DMS153 (cell line): ENCODE measurements at regions not wholly inside any gene's neighbourhood (a gene's known extent, or its start where the extent isn't known, plus 50 kb on each side); places are given as distances from the start of the nearest gene placed in this dataset.
"Not testable (repeated sequence)": the region's sequence is repeated elsewhere in the genome, so short reads cannot be mapped to it uniquely, and the experiment has no call there.

Source experiments
- DNase-seq: peaks from one replicate; lab custom pipeline; 2025; lab: John Stamatoyannopoulos, UW

DNA sequence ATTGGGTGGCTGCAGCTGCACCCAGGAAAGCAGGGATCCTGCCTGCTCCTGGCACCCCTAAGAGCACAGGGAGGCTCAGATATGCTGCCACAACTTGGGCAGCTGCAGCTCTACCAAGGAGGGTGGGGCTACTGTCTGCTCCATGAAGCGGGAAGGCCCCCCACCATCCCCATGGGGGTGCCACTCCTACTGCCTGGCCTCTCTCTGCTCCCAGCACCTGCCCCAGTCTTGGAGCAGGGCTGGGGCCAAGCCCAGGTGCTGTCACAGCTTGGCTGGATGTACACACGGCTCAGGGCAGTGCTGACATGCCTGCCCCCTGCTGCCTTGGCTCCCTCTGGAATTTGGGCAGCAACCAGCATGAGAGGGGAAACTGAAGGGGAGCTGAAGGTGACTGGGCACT, 214.7 kb upstream of the PLPPR1 start:
- DNase-seq = no peak

GRCh38 chr9:100819980-100820379, 208.5 kb upstream of the PLPPR1 start:
- no peak for DNase-seq

DNA sequence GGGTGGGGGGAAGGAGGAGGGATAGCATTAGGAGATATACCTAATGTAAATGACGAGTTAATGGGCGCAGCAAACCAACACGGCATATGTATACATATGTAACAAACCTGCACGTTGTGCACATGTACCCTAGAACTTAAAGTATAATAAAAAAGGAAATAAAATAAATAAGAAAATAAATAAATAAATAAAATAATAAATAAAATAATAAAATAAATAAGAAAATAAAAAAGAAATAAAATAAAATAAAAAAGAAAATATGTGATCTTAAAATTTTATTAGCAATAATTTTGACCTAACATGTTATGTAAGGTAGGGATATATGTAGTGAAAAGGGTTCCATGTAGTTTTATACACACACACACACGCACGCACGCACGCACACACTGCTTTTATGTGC, 195.5 kb upstream of the PLPPR1 start:
- not testable (repeated sequence) for DNase-seq

DNA sequence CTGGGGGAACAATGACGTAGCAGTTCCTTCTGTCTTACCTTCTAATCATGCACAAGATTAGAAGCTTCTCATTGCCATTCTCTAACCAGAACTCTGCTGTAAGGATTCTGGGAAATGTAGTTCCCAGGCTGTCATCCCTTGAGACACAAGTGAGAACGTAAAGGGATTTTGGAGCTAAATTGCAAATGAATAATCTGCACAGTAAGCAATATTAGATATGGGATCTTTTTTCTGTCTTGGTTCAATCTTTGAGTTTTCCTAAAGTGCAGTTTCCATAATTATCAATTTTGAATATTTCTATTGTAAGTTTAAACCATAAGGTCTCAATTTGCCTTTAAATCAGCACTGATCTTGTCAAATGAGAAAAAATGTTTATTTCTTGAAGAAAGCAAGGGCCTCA, 189.7 kb upstream of the PLPPR1 start:
- DNase-seq = no peak

GRCh38 chr9:100848726-100849125, 179.8 kb upstream of the PLPPR1 start:
- no peak for DNase-seq

DNA sequence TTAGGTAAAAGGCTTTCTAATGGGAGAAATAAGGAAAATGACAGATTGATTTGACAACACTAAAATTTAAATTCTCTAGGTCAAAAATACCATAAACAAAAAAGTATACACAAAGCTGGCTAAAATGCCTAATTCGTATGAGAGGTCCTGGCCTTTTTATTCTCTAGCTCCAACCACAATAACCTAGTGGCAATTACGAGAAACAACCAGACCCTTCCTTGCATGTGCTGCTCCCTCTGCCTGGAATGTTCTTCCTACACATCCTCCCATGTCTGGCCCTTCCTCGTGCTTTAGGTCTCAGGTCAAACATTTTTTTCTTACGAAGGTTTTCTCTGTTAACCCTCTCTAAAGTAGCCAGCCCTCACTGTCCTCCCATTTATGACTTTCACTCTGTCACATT, 176.4 kb upstream of the PLPPR1 start:
- DNase-seq = no peak

GRCh38 chr9:100856238-100856637, 172.3 kb upstream of the PLPPR1 start:
- peak; percentile 59 for DNase-seq

GRCh38 chr9:100865111-100865510, 163.4 kb upstream of the PLPPR1 start:
- no peak for DNase-seq

- DNase-seq = no peak
Measured at GRCh38 chr9:100865648-100866047, 162.9 kb upstream of the PLPPR1 start.

GRCh38 chr9:100869326-100869725, 159.2 kb upstream of the PLPPR1 start:
- DNase-seq = no peak

DNA sequence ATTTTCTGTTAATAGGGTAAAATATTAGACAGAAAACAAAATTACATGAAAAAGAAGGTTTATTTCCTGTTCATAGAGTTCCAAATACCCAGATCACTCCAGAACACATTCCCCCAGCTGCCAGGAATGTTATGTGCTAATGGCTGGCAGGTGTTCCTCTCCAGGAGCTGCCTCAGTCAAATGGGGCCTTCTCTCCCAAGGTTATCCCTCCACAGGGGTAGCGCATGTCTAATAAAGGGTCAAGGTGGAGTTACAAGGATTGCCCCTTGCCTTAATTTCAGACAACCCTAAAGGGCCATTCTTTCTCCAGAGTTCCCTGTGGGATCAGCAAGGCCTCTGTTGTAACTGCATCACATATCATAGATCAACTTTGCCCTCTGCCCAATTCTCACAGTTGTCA, 148.6 kb upstream of the PLPPR1 start:
- DNase-seq = no peak

- DNase-seq = no peak
Measured at GRCh38 chr9:100880284-100880683, 148.2 kb upstream of the PLPPR1 start.

DNA sequence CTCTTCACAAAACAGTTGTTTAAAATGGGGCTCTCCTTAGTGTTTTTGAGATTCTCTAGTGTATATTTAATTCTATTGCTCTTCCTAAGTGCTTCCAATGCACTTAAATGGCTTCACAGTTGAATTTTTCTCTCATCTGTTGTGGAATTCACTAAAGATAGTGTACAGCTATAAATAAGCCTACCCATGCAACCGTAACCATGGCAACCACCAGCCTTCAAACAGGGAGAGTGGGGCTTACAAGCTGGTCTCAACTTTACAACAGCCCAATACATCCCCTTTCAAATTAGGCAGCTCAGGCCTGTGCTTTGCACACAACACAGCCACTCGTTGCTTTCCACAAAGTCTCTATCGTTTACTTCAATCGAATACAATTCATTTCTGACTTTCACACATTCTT, 144.0 kb upstream of the PLPPR1 start:
- no peak for DNase-seq

DNA sequence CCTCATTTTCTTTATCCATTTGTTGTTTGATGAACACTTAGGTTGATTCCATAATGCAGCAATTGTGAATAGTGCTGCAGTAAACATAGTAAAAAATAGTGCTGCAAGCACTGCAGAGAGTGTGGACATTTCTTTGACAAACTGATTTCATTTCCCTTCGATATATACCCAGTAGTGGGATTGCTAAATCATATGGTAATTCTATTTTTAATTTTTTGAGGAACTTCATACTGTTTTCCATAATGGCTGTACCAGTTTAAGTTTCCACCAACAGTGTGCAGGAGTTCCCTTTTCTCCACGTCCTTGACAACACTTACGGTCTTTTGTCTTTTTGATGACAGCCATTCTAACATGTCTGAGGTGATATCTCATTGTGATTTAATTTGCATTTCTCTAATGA, 138.2 kb upstream of the PLPPR1 start:
- DNase-seq = no peak

DNA sequence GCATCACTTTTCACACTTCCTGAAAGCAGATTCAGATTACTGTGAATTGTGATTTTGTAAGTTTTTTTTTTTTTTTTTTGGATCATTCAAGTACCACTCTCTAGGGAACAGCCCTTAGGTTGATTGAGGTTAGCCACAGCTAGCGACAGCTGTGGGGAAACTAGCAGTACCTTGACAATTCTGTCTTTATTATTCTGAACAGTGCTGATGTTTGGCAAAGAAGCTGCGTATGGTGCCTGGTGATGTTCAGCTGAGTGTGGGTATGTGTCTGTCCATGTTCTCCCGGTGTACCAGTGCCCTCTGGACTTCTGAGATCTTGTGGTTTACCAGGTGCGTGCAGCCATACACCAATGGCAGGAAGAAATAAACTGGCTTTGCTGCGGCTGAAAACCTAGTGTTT, 117.3 kb upstream of the PLPPR1 start:
- peak; percentile 59 for DNase-seq

GRCh38 chr9:100913257-100913656, 115.3 kb upstream of the PLPPR1 start:
- DNase-seq = no peak

- no peak for DNase-seq
Measured at GRCh38 chr9:100914266-100914665, 114.3 kb upstream of the PLPPR1 start.

DNA sequence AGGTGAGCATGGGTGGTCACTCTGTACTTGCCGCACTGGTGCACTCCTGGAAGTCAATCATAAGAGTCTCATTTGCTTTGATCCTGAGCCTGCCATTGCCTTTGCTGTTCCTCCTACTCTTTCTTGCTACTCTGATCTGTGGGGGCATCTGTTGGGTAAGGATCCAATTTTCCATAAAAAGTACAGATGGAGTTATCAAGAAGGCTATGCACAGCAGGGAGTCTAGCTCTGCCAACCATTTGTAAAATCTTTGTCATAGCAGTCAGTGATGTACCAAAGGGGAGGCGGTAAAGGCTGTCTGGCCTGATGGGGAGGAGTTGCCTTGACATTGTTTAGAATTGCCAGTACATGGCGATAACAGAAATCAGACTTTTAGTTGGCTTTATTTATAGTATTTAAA, 109.0 kb upstream of the PLPPR1 start:
- DNase-seq = no peak

DNA sequence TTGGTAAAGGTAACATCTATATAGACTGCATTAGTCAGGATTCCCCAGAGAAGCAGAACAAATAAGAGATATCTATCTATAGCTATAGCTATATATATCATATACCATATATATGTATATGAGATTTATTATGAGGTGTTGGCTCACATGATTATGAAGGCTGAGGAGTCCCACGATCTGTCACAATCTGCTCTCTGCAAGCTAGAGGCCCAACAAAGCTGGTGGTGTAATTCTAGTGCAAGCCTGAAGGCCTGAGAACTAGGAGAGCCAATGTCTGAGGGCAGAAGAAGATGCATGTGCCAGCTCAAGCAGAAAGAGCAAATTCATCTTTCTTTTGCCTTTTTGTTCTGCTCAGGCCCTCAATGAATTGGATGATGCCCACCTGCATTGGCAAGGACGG, 102.2 kb upstream of the PLPPR1 start:
- DNase-seq = no peak

- no peak for DNase-seq
Measured at GRCh38 chr9:100927763-100928162, 100.8 kb upstream of the PLPPR1 start.

DNA sequence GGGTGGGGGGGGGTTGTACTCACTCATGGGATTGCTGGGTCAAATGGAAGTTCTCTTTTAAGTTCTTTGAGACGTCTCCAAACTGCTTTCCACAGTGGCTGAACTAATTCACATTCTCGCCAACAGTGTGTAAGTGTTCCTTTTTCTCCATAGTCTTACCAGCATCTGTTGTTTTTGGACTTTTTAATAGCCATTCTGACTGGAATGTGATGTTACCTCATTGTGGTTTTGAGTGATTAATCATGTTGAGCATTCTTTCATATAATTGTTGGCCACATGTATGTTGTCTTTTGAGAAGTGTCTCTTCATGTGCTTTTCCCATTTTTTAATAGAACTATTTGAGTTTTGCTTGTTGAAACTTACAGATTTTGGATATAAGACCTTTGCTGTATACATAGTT, 94.9 kb upstream of the PLPPR1 start:
- DNase-seq = no peak

GRCh38 chr9:100937382-100937781, 91.1 kb upstream of the PLPPR1 start:
- no peak for DNase-seq

- DNase-seq = no peak
Measured at GRCh38 chr9:100938507-100938906, 90.0 kb upstream of the PLPPR1 start.

- DNase-seq = no peak
Measured at GRCh38 chr9:100939636-100940035, 88.9 kb upstream of the PLPPR1 start.

GRCh38 chr9:100959226-100959625, 69.3 kb upstream of the PLPPR1 start:
- DNase-seq = no peak
